GM19395 (cell line): ENCODE measurements at regions not wholly inside any gene's neighbourhood (a gene's known extent, or its start where the extent isn't known, plus 50 kb on each side); places are given as distances from the start of the nearest gene placed in this dataset.

Experiments
- ATAC-seq: cut with Tn5 transposase; IDR thresholded peaks from one replicate; pipeline ENCODE4 v1.9.1; 2021; ENCODE audit warnings: mild to moderate bottlenecking, moderate library complexity; ENCODE audit not compliant: unreplicated experiment

- no peak for ATAC-seq
These were observed 53.7 kb upstream of the RPL38 start for GRCh38 chr17:74149597-74150427.

- ATAC-seq = no peak
These were observed 53.0 kb upstream of the RPL38 start for GRCh38 chr17:74150428-74151025.

- no peak for ATAC-seq
These were observed 51.7 kb upstream of the RPL38 start for GRCh38 chr17:74151551-74152315.

GRCh38 chr17:74152591-74153455, 50.7 kb upstream of the RPL38 start:
- no peak for ATAC-seq

- ATAC-seq = no peak
These were observed 50.0 kb upstream of the RPL38 start for GRCh38 chr17:74153456-74153810.
